GM10248 (cell line): ENCODE measurements at regions not wholly inside any gene's neighbourhood (a gene's known extent, or its start where the extent isn't known, plus 50 kb on each side); places are given as distances from the start of the nearest gene placed in this dataset.

Source experiments
- CTCF ChIA-PET: fragments of 300-600 bp; sonication (Branson Sonifier 250); formaldehyde crosslinking; extraction: SDS; loops from one replicate; lab custom pipeline; 2021; ENCODE audit warnings: antibody characterized with exemption; lab: Yijun Ruan, JAX
- POLR2A ChIA-PET: fragments of 350-650 bp; sonication (Branson Sonifier 250); formaldehyde crosslinking; extraction: SDS; loops from one replicate; lab custom pipeline; 2020; ENCODE audit warnings: antibody characterized with exemption; lab: Yijun Ruan, JAX
- DNase-seq: peaks from one replicate; pipeline ENCODE4 v3.0.0; 2012; ENCODE audit errors: extremely low spot score
- CTCF ChIP-seq: IDR thresholded peaks from 2 replicates; pipeline ENCODE4 v1.5.1; 2012; ENCODE audit warnings: mild to moderate bottlenecking, low read depth; ENCODE audit errors: extremely low read depth, missing control alignments, control extremely low read depth

GRCh38 chr10:44716470-44717015 is 194.6 kb upstream of the TMEM72 start:
- POLR2A ChIA-PET, result no interaction called here
- CTCF ChIA-PET, result no interaction called here
- no peak for TF ChIP-seq CTCF
- no peak for DNase-seq

- CTCF ChIA-PET, result interaction anchor here (1.0 kb wide), 1 partner anchor 8 kb away, joined by 3 read pairs; no protein-coding TSS in a partner anchor
- TF ChIP-seq CTCF, result no peak
- no peak for DNase-seq
- POLR2A ChIA-PET, result no interaction called here
Measured at GRCh38 chr10:44723082-44723481, 188.1 kb upstream of the TMEM72 start.

- CTCF ChIA-PET, result interaction anchor here (1.0 kb wide), 1 partner anchor 9 kb away, joined by 3 read pairs; no protein-coding TSS in a partner anchor
- POLR2A ChIA-PET, result no interaction called here
- TF ChIP-seq CTCF, result no peak
- no peak for DNase-seq
Measured at GRCh38 chr10:44723619-44724325, 187.4 kb upstream of the TMEM72 start.

- ChIA-PET CTCF (no interaction called here), POLR2A (no interaction called here)
- no peak for DNase-seq
- TF ChIP-seq CTCF, result no peak
Measured at GRCh38 chr10:44724415-44725174, 186.5 kb upstream of the TMEM72 start.

GRCh38 chr10:44725404-44725803 is 185.7 kb upstream of the TMEM72 start:
- ChIA-PET POLR2A (no interaction called here), CTCF (no interaction called here)
- DNase-seq, result no peak
- no peak for TF ChIP-seq CTCF

GRCh38 chr10:44731283-44731682 is 179.9 kb upstream of the TMEM72 start:
- ChIA-PET POLR2A (no interaction called here), CTCF (interaction anchor here (0.8 kb wide), 1 partner anchor 17 kb away, joined by 3 read pairs; no protein-coding TSS in a partner anchor)
- DNase-seq, result no peak
- TF ChIP-seq CTCF, result no peak
